Epithelial cell of proximal tubule (primary cell): ENCODE measurements at regions not wholly inside any gene's neighbourhood (a gene's known extent, or its start where the extent isn't known, plus 50 kb on each side); places are given as distances from the start of the nearest gene placed in this dataset.

Source experiments
- DNase-seq: peaks from one replicate; pipeline ENCODE4 v3.0.0-alpha.2; 2011; ENCODE audit warnings: low read depth
- H3K4me3 ChIP-seq: 2 replicates; pipeline ENCODE4 v1.5.1; 2011; ENCODE audit warnings: low read depth, mild to moderate bottlenecking, low read length
- CTCF ChIP-seq: conservative IDR thresholded peaks from 2 replicates; pipeline ENCODE4 v1.5.1; 2012; ENCODE audit warnings: low read depth, mild to moderate bottlenecking, low read length

- no peak overlapping the region for H3K4me3 ChIP-seq
- no peak for DNase-seq
- no peak for TF ChIP-seq CTCF
These were observed 227.4 kb upstream of the MC4R start for GRCh38 chr18:60599995-60600394.

DNA sequence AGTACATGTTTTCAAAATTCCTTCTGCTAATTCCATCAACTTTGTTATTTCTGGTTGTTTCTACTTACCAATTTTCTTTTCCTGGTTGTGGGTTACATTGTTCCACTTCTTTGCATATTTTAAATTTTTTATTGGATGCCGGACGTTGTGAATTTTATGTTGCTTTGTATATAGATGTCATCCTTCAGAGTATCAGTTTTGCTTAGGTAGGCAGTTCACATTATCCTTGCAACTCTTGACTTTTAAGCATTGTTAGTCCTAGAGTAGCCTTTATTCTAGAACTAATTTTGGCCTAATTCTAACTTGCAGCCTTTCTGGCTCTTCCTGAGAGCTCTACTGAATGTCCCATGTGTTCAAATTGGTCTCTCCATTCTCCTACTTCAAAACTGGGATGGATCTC is 228.7 kb upstream of the MC4R start:
- DNase-seq: no peak
- no peak overlapping the region for H3K4me3 ChIP-seq
- no peak for TF ChIP-seq CTCF

GRCh38 chr18:60623331-60623730 is 250.8 kb upstream of the MC4R start:
- DNase-seq: no peak
- no peak overlapping the region for H3K4me3 ChIP-seq
- TF ChIP-seq CTCF: no peak

DNA sequence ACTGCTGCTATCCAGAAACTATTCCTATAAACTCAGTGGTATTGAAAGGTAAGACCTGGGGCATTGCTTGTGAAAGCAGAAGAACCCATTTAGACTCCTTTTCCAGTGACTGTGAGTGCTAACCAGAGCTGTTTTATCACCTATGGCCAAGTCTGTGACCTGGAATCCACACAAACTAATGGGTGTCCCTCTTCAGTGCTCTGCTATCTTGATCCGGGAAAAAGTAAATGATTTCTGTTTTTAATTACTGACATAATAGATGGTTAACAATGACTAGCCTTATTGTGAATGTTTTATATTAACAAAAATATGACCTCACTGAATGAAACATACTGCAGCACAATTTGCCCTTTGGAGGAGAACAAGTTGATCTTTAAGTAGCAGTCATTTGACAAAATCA is 251.6 kb upstream of the MC4R start:
- DNase-seq: no peak
- no peak for TF ChIP-seq CTCF
- H3K4me3 ChIP-seq: no peak overlapping the region

- no peak for DNase-seq
- H3K4me3 ChIP-seq: no peak overlapping the region
- no peak for TF ChIP-seq CTCF
These were observed 267.3 kb upstream of the MC4R start for GRCh38 chr18:60639836-60640235.

DNA sequence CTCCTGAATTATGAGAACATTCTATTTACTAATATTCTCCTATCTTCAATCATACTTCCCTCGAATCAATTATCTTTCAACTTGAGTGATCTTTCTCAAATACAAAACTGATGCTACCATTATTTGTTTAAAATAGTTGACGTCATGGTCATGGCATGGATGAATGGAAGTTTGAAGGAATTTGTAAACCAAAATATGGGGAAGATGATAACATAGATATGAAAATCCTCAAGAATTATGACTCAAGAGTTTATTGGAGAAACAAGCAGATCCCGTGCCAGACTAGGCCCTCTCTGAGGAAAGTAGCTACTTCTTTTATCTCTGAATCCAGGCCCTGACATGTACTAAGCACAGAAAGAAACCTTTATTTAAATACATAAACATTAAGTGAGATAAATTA is 270.4 kb upstream of the MC4R start:
- no peak for TF ChIP-seq CTCF
- no peak for DNase-seq
- no peak overlapping the region for H3K4me3 ChIP-seq

DNA sequence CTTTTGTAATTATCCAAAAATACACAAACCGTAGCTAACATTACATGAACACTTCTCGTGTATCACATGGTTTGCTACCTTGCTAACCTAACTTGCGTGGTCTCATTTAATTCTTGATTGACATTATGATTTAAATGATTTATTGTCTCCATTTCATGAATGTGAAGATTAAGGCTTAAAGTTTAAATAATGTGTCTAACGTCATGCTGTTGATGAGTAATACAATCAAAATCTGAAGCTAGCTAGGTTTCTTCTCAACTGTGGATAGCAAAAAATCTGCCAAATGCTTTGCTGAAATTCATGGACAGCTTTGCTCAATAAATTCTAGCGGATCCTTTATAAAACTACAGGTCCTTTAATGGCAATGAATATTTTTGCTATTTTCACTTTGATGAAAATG is 274.1 kb upstream of the MC4R start:
- no peak for DNase-seq
- H3K4me3 ChIP-seq: no peak overlapping the region
- TF ChIP-seq CTCF: no peak
